DOHH2 (cell line): ENCODE measurements at regions not wholly inside any gene's neighbourhood (a gene's known extent, or its start where the extent isn't known, plus 50 kb on each side); places are given as distances from the start of the nearest gene placed in this dataset.

Source experiments
- H3F3A ChIP-seq: fragments of 200-600 bp; sonication (generic), shearing (Covaris generic); 2 replicates; pipeline ENCODE4 v1.6.0; 2016; ENCODE audit warnings: antibody characterized with exemption, mild to moderate bottlenecking; ENCODE audit not compliant: control insufficient read depth, insufficient read depth
- H3K27ac ChIP-seq: fragments of 200-600 bp; sonication (generic); 2 replicates; pipeline ENCODE4 v1.5.1; 2014; ENCODE audit warnings: low read depth, mild to moderate bottlenecking, low read length, moderate library complexity
- H3K27me3 ChIP-seq: fragments of 200-600 bp; sonication (generic); 2 replicates; pipeline ENCODE4 v1.6.1; 2014; ENCODE audit warnings: mild to moderate bottlenecking, low read length, mixed read lengths; ENCODE audit not compliant: control insufficient read depth
- H3K36me3 ChIP-seq: fragments of 200-600 bp; sonication (generic); 2 replicates; pipeline ENCODE4 v1.6.1; 2014; ENCODE audit warnings: mild to moderate bottlenecking, low read length, moderate library complexity, mixed read lengths; ENCODE audit not compliant: control insufficient read depth
- H3K4me1 ChIP-seq: fragments of 200-600 bp; sonication (generic); 2 replicates; pipeline ENCODE4 v1.6.1; 2014; ENCODE audit warnings: mild to moderate bottlenecking, low read length, mixed read lengths; ENCODE audit not compliant: control insufficient read depth
- H3K4me2 ChIP-seq: fragments of 200-600 bp; sonication (generic); 2 replicates; pipeline ENCODE4 v1.6.0; 2014; ENCODE audit warnings: mild to moderate bottlenecking, low read length, moderate library complexity
- H3K4me3 ChIP-seq: fragments of 200-600 bp; sonication (generic); 2 replicates; pipeline ENCODE4 v1.5.1; 2014; ENCODE audit warnings: mild to moderate bottlenecking, low read length, mixed read lengths
- H3K79me2 ChIP-seq: fragments of 200-600 bp; sonication (generic); 2 replicates; pipeline ENCODE4 v1.6.1; 2014; ENCODE audit warnings: mild to moderate bottlenecking, low read length, mixed read lengths; ENCODE audit not compliant: control insufficient read depth
- H3K9me2 ChIP-seq: fragments of 200-600 bp; sonication (generic); replicated peaks from 2 replicates; pipeline ENCODE4 v1.6.1; 2014; ENCODE audit warnings: mild to moderate bottlenecking, low read length, mixed read lengths; ENCODE audit not compliant: control insufficient read depth
- H3K9me3 ChIP-seq: fragments of 200-600 bp; sonication (generic); 2 replicates; pipeline ENCODE4 v1.6.1; 2014; ENCODE audit warnings: antibody characterized with exemption, low read length, mixed read lengths; ENCODE audit not compliant: control insufficient read depth, insufficient read depth
- H4K20me1 ChIP-seq: fragments of 200-600 bp; sonication (generic); 2 replicates; pipeline ENCODE4 v1.6.0; 2014; ENCODE audit warnings: low read depth, mild to moderate bottlenecking, antibody characterized with exemption, low read length, moderate library complexity; ENCODE audit not compliant: control insufficient read depth, insufficient read depth
- CTCF ChIP-seq: fragments of 200-600 bp; sonication (generic); IDR thresholded peaks from one replicate; pipeline ENCODE4 v1.5.1; 2014; ENCODE audit warnings: antibody characterized with exemption, mild to moderate bottlenecking, low read depth, low read length; ENCODE audit not compliant: poor library complexity, severe bottlenecking
- EZH2phosphoT487 ChIP-seq: fragments of 200-600 bp; sonication (generic); IDR thresholded peaks from 2 replicates; pipeline ENCODE4 v1.6.1; 2017; ENCODE audit warnings: borderline replicate concordance, mild to moderate bottlenecking, antibody characterized with exemption, low read length, moderate library complexity, mixed read lengths

- H3K79me2 ChIP-seq = no peaks in the 10 kb centered on the region
- no peak overlapping the region for H3K4me2 ChIP-seq
- no peak overlapping the region for H3K4me3 ChIP-seq
- no peak for TF ChIP-seq EZH2phosphoT487
- H3K9me3 ChIP-seq = no peaks in the 10 kb centered on the region
- H3K4me1 ChIP-seq = no peaks in the 10 kb centered on the region
- H3K9me2 ChIP-seq = no peaks in the 10 kb centered on the region
- H3K36me3 ChIP-seq = no peaks in the 10 kb centered on the region
- H3F3A ChIP-seq = no peaks in the 10 kb centered on the region
- H3K27me3 ChIP-seq = 0 out of 2 replicates have a peak, but pooled peaks cover 3% of the 10 kb centered on the region
- H4K20me1 ChIP-seq = no peaks in the 10 kb centered on the region
- H3K27ac ChIP-seq = no peak overlapping the region
Observed at GRCh38 chr10:127802531-127803095, 65.6 kb downstream of the FOXI2 start.

GRCh38 chr10:127804696-127805095 is 67.7 kb downstream of the FOXI2 start:
- Histone ChIP-seq H3K27me3 (0 out of 2 replicates have a peak, but pooled peaks cover 4% of the 10 kb centered on the region), H3K9me2 (no peaks in the 10 kb centered on the region), H3K4me3 (no peak overlapping the region), H3F3A (no peaks in the 10 kb centered on the region), H3K4me2 (no peak overlapping the region), H3K36me3 (no peaks in the 10 kb centered on the region), H3K9me3 (no peaks in the 10 kb centered on the region), H3K4me1 (no peaks in the 10 kb centered on the region), H3K79me2 (no peaks in the 10 kb centered on the region), H3K27ac (no peak overlapping the region), H4K20me1 (no peaks in the 10 kb centered on the region)
- TF ChIP-seq CTCF (no peak), EZH2phosphoT487 (no peak)

- no peaks in the 10 kb centered on the region for H3F3A ChIP-seq
- H3K79me2 ChIP-seq = no peaks in the 10 kb centered on the region
- TF ChIP-seq EZH2phosphoT487 (no peak), CTCF (no peak)
- H4K20me1 ChIP-seq = no peaks in the 10 kb centered on the region
- no peak overlapping the region for H3K4me2 ChIP-seq
- H3K27me3 ChIP-seq = 0 out of 2 replicates have a peak, but pooled peaks cover 4% of the 10 kb centered on the region
- H3K36me3 ChIP-seq = no peaks in the 10 kb centered on the region
- no peak overlapping the region for H3K27ac ChIP-seq
- no peaks in the 10 kb centered on the region for H3K9me2 ChIP-seq
- no peaks in the 10 kb centered on the region for H3K9me3 ChIP-seq
- no peak overlapping the region for H3K4me3 ChIP-seq
- H3K4me1 ChIP-seq = no peaks in the 10 kb centered on the region
Observed at GRCh38 chr10:127805950-127806349, 69.0 kb downstream of the FOXI2 start.

- Histone ChIP-seq H3K4me3 (no peak overlapping the region), H3K79me2 (no peaks in the 10 kb centered on the region), H3F3A (no peaks in the 10 kb centered on the region), H3K27me3 (0 out of 2 replicates have a peak, but pooled peaks cover 4% of the 10 kb centered on the region), H3K9me2 (no peaks in the 10 kb centered on the region), H4K20me1 (no peaks in the 10 kb centered on the region), H3K36me3 (no peaks in the 10 kb centered on the region), H3K9me3 (no peaks in the 10 kb centered on the region), H3K4me1 (no peaks in the 10 kb centered on the region), H3K4me2 (no peak overlapping the region), H3K27ac (no peak overlapping the region)
- no peak for TF ChIP-seq CTCF
- TF ChIP-seq EZH2phosphoT487 = no peak
Observed at GRCh38 chr10:127812041-127812440, 75.1 kb downstream of the FOXI2 start.
